RWPE1 (cell line): ENCODE measurements at regions not wholly inside any gene's neighbourhood (a gene's known extent, or its start where the extent isn't known, plus 50 kb on each side); places are given as distances from the start of the nearest gene placed in this dataset.
A peak's percentile ranks its signal among the peaks of the same experiment; 100 is the strongest.
"Not testable (repeated sequence)": the region's sequence is repeated elsewhere in the genome, so short reads cannot be mapped to it uniquely, and the experiment has no call there.

Experiments used
- CTCF ChIA-PET: fragments of 350-600 bp; sonication (Branson Sonifier 250); formaldehyde crosslinking; extraction: SDS; loops from one replicate; lab custom pipeline; 2021; lab: Yijun Ruan, JAX
- POLR2A ChIA-PET: fragments of 400-600 bp; formaldehyde crosslinking; extraction: SDS; loops from one replicate; lab custom pipeline; 2020; ENCODE audit warnings: antibody characterized with exemption; ENCODE audit not compliant: low non-redundant PET; lab: Yijun Ruan, JAX
- DNase-seq: peaks from one replicate; pipeline ENCODE4 v3.0.0; 2012; ENCODE audit warnings: low spot score
- H3K27ac ChIP-seq: fragments of 450-650 bp; 2 replicates; pipeline ENCODE4 v1.5.1; 2017
- TF ChIP-seq, protein P1 (sequence below): fragments of 450-650 bp; conservative IDR thresholded peaks from 2 replicates; pipeline ENCODE4 v1.5.1; 2017; ENCODE audit warnings: low read depth, mild to moderate bottlenecking

- CTCF ChIA-PET: interaction anchor here (0.5 to 1.6 kb wide), 19 partner anchors 8 to 1563 kb away, joined by 3 to 15 read pairs (median 5); no protein-coding TSS in a partner anchor
- TF ChIP-seq, protein P1, sequence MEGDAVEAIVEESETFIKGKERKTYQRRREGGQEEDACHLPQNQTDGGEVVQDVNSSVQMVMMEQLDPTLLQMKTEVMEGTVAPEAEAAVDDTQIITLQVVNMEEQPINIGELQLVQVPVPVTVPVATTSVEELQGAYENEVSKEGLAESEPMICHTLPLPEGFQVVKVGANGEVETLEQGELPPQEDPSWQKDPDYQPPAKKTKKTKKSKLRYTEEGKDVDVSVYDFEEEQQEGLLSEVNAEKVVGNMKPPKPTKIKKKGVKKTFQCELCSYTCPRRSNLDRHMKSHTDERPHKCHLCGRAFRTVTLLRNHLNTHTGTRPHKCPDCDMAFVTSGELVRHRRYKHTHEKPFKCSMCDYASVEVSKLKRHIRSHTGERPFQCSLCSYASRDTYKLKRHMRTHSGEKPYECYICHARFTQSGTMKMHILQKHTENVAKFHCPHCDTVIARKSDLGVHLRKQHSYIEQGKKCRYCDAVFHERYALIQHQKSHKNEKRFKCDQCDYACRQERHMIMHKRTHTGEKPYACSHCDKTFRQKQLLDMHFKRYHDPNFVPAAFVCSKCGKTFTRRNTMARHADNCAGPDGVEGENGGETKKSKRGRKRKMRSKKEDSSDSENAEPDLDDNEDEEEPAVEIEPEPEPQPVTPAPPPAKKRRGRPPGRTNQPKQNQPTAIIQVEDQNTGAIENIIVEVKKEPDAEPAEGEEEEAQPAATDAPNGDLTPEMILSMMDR: peak; percentile 89
- DNase-seq: peak; percentile 85
- no peak overlapping the region for H3K27ac ChIP-seq
- POLR2A ChIA-PET: no interaction called here
Measured at GRCh38 chr9:78439190-78439865, 142.4 kb downstream of the PSAT1 start.

DNA sequence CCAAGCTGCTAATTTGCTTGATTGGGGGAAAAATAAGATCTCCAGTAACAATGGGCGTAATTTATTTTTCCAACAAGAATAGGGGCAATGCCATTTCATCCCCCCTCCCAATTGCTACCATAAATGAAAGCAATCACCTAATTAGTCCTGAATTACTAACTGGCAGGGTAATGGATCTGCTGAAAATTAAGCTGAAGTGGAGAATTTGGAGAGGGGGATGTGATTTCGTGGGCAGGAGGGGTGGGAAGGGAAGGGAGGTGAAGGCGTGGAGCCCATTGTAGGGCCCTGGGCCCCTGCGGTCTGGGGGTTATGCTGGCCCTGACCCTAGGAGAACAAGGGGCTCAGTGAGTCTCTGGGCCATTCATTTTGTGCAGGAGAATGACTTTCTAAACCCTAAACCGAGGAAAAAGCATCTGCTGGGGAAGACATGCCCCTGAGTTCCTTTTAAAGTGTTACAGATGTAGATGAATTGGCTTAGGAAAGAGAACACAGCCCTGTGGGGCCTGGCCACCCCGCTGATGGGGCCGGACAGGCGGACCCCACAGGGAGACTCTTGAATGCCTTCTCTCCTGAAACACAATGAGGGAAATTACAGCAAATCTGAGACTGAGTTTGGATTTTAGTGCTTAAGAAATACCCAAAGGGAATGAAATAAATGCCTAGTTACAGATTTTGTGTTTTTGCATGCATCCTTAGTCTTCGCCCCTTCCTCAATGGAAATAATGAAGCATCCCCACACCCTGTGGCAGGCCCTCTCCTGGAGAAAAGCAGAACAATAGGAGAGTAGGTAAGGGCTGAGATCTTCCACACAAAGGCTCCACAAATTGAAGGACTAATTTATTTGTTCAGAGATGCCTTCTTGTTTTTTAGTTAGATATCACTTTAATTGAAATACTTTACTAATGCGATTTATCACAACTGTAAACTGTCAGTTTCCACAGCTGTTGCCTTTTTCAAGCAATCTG, 143.2 kb downstream of the PSAT1 start:
- POLR2A ChIA-PET: no interaction called here
- CTCF ChIA-PET: interaction anchor here (0.5 to 1.6 kb wide), 14 partner anchors 8 to 1562 kb away, joined by 3 to 15 read pairs (median 4); no protein-coding TSS in a partner anchor
- DNase-seq: no peak
- TF ChIP-seq, protein P1: no peak
- no peak overlapping the region for H3K27ac ChIP-seq

- CTCF ChIA-PET: no interaction called here
- POLR2A ChIA-PET: no interaction called here
- no peak overlapping the region for H3K27ac ChIP-seq
- no peak for DNase-seq
- TF ChIP-seq, protein P1: no peak
Measured at GRCh38 chr9:78441396-78441795, 144.5 kb downstream of the PSAT1 start.

- TF ChIP-seq, protein P1: no peak
- DNase-seq: no peak
- no peak overlapping the region for H3K27ac ChIP-seq
- ChIA-PET CTCF (no interaction called here), POLR2A (no interaction called here)
Measured at GRCh38 chr9:78441822-78442431, 145.0 kb downstream of the PSAT1 start.

DNA sequence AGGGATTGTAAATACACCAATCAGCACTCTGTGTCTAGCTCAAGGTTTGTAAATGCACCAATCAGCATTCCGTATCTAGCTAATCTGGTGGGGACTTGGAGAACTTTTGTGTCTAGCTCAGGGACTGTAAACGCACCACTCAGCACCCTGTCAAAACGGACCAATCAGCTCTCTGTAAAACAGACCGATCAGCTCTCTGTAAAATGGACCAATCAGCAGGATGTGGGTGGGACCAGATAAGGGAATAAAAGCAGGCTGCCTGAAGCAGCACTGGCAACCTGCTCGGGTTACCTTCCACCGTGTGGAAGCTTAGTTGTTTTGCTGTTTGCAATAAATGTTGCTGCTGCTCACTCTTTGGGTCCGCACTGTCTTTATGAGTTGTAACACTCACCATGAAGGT, 145.7 kb downstream of the PSAT1 start:
- H3K27ac ChIP-seq, POLR2A ChIA-PET, CTCF ChIA-PET, DNase-seq: not testable (repeated sequence)

DNA sequence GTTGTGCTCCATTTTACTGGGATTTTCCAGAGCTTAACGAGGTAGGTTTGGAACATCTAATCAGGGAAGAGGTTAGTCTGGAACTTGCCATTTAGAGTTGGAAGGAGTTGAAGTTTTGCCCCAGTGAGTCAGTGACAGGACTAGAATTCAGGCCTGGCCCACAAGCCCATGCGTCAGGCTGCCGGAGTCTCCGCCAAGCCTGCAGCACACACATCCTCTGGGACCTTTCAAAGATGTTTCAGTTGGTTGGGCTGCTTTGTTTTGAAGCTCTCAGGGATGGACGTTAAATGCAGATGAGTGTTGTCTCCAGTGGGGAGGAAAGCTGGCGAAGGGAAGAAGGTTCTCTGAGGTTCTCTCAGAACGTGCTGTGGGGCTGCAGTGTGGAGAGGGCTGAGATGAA, 147.0 kb downstream of the PSAT1 start:
- ChIA-PET POLR2A (no interaction called here), CTCF (interaction anchor here (0.6 kb wide), 1 partner anchor 970 kb away, joined by 3 read pairs; no protein-coding TSS in a partner anchor)
- H3K27ac ChIP-seq: no peak overlapping the region
- TF ChIP-seq, protein P1: no peak
- no peak for DNase-seq
